Dermis blood vessel endothelial cell (primary cell): ENCODE measurements at regions not wholly inside any gene's neighbourhood (a gene's known extent, or its start where the extent isn't known, plus 50 kb on each side); places are given as distances from the start of the nearest gene placed in this dataset.

Experiments
- DNase-seq: peaks from one replicate; pipeline ENCODE4 v3.0.0; 2010

- no peak for DNase-seq
These were observed 107.3 kb upstream of the ALDH1B1 start for GRCh38 chr9:38285236-38285635.

DNA sequence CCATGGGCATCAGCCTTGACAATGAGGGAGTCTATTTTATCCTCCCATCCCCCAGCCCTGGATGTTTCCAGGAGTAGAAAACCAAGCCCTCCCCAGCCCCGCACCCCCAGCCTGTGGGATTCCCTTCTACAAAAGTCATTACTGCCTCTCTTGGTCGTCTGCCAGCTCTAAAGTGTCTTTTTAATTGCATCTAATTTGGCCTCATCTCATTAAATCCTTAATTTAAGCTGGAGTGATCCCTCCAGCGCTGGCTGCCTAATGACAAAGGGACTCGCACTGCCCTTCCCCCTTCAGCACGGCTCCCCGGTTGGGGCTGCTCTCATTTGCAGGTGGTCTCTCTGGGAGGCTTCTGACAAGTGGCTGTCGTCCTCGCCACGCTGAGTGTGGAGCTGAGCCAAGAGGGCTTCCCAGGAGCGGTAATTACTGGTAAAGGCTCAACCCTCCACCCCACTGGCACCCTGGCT lies 107.9 kb upstream of the ALDH1B1 start:
- DNase-seq = no peak

DNA sequence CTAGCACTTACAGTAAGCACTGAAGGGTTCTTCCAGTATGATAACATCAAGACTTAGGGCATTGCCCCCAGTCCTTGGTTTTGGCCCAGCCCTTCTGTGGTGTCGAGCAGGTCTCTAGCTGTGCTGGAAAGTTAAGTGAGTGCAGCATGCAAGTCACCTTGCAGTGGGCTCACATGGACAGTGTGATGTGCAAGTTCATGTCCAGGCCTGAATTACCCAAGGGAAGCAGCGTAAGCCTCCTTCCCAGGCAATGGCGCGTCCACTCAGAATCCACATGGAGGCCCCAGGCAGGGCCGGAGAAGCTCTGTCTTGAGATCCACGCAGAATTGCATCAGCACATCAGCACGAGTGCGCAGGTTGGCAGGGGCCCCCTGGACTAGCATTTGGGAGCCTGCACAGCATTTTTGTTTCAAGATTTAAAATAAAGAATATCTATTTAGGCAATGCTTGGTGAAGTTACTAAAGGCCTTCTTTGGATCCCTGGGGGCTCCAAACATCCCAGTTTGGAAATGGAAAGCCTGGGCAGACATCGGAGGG lies 108.4 kb upstream of the ALDH1B1 start:
- DNase-seq = no peak

DNA sequence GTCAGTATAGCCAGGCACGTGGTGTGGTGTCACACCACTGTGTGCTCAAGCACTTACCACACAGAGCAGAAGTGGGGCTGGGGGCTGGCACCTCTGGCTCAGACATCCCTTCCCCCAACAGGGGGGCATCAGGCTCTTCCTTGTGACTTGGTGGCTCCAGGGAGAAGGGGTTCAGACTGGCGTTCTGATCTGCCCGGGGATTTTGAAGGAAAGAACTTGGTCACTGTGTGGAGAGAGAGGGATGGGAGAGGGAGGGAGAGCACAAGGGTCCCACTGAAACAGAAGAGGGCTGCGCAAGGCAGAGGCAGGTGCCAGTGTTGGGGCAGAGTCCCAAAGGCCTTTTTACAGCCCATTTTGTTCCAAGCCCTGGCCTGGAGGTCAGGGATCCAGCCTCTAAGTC lies 109.7 kb upstream of the ALDH1B1 start:
- DNase-seq = no peak

- DNase-seq = no peak
These were observed 110.6 kb upstream of the ALDH1B1 start for GRCh38 chr9:38281917-38282316.

- no peak for DNase-seq
These were observed 111.3 kb upstream of the ALDH1B1 start for GRCh38 chr9:38281196-38281595.

DNA sequence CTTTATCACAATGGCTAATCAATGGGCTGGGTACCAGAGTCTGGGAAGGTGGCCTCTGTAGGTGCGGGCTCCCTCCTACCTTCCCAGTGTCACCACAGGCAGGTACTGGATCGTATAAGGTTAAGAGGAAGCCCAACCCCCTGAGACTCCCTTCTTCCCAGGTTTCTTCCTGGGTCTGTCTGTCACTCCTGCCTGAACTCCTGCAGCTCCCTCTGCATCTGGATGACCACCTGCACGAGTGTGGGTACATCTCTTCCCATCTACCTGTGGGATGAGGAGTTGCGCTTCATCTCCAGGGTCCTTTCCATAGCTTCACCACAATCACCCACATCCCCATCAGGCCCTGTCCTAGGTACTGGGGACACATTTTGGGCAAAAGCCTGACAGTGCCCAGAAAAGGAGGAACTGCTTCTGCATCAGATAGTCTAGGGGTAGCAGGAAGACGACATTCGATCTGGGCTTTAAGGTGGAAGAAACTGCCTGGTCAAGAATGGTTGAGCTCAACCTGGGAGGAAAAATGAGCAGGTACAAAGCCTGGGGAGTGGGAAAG lies 112.2 kb upstream of the ALDH1B1 start:
- DNase-seq = no peak

DNA sequence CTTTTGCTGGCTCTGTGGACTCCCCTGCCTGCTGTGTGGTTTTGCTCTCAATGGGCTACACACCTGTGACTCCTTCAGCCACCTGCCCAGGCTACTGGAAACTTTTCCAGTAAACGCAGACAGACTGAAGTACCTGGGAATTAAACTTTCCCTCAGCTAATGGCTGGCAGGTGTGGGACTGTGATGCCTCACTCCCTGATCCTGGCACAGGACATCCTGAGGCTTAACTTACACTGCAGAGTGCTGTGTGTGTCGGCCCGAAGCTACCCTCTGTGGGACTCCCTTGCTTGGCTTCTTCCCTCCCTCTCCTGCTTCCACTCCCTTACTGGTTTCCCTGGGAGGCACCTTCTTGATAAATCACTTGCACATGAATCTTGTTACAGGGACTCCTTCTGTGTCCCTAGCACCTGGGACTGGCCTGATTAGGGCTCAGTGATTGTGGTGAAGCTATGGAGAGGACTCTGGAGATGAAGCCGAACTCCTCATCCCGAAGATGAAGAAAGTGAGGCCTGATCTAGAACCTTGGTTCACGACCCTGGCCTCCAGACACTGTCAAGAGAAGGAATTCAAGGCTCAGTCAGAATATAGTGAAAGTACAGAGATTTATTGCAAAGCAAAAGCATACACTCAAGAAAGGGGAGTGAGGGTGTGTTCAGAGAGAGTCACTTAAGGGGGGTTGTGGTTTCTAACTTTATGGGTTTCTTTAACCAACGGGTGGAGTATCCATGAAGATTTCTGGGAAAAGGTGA lies 113.4 kb upstream of the ALDH1B1 start:
- no peak for DNase-seq

- no peak for DNase-seq
These were observed 114.0 kb upstream of the ALDH1B1 start for GRCh38 chr9:38278457-38278856.

DNA sequence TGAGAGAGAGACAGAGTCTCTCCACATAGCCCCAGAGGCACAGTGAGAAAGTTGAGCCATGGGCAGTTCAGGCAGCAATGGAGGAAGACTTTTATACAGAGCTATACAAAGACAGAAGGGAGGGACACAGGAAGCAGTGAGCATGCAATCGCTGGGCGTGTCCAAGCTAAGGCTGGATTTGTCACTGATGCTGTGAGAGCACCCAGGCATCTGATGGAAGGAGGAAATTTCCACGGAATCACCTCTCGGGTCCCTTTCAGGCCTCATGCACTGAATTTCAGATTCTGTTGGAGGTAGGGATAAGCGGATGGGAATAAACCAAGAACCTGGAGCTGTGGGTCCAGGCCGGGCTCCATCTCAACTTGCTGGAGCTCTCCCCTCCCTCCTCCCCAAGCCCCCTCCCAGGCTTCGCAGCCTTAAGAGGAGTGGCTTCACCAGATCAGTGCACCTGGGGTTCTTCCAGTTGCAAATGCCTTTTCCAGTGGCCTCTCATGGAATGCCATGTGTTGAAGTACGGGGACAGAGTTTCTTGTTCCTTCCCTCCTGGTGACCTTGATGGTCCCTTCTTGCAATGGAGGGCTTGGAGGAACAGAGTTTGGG lies 114.8 kb upstream of the ALDH1B1 start:
- DNase-seq = no peak

GRCh38 chr9:38276771-38277439 lies 115.6 kb upstream of the ALDH1B1 start:
- no peak for DNase-seq

DNA sequence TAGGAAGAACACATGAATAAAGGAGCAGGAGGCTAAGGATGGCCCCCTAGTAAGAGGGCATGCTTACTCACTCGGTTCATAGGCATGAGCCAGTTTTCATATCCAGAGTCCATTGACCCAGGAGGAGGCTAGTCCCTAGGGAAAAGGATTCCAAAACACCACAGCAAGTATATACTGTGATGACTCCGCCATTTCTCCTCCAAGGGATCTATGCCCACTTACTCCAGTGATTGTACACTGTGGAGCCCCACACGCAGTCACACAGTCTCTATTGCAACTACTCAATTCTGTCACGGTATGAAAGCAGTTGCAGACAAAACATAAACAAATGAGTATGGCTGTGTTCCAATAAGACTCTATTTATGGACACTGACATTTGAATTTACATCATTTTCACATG lies 117.7 kb upstream of the ALDH1B1 start:
- DNase-seq = no peak

DNA sequence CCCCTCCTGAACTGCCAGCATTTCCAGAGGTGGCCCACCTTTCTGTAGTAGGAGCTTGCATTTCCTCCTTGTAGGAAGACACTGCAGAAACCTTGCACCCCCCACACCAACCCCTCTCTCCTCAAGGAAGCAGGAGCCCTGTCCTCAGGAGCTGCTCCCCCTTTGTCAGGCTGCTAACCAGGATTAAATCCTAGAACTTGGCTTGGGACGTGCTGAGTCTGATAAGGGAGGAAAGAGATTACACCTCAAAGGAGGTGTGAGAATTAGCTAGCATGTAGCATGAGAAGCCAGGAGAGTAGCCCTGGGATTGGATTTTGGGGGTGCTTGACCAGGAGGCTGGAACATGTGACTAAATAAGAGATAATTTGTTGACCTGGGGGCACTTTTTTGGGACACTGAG lies 119.8 kb upstream of the ALDH1B1 start:
- DNase-seq = no peak

- DNase-seq = no peak
These were observed 120.7 kb upstream of the ALDH1B1 start for GRCh38 chr9:38271666-38272241.

GRCh38 chr9:38269775-38270174 lies 122.7 kb upstream of the ALDH1B1 start:
- DNase-seq = no peak

GRCh38 chr9:38263532-38263931 lies 129.0 kb upstream of the ALDH1B1 start:
- DNase-seq = peak; percentile 71

GRCh38 chr9:38259519-38260218 lies 132.8 kb upstream of the ALDH1B1 start:
- DNase-seq = no peak

- no peak for DNase-seq
These were observed 133.4 kb upstream of the ALDH1B1 start for GRCh38 chr9:38259056-38259455.

DNA sequence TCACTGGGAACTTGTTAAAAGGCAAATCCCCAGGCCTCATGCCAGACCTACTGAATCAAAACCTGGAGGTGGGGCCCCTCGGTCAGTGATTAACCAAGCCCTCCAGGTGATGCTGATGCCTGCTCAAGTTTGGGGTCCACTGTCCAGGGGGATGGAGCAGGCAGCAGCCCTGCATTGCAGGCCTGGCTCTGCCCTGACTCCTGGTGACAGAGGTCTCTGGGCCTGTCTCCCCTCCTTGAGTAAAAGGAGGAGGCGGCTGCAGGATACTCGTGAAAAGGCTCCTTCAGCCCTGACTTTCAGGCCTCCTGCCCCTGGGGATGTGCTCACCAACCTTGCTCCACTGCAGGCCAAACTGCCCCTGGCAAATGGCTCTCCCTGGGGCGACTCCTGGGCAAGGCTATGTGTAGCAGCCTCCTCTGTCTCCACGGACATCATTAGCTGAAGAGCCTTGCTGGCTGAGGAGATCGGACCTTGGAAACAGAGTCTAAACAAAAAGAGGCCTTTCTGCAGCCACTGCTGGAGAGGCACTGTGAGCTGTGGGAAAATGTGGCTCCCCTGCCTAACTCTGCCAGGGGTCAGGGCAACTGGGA lies 134.8 kb upstream of the ALDH1B1 start:
- DNase-seq = no peak

DNA sequence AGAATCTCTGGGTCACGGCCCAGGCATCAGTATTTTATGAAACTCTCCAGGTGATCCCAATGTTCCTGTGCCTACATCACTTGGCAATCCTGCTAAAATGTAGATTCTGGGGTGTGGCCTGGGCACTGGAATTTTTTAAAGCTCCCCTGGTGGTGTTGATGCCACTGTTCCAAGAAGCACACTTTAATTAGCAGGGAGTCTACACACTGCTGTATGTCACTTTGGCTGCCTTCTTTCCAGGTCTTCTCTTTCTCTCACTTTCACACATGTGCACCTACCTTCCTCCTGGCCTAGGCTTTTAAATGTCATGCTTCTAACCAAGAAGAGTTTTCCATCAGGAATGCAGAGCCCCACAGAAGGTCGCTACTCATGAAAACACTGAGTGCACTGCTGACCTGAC lies 136.0 kb upstream of the ALDH1B1 start:
- no peak for DNase-seq

DNA sequence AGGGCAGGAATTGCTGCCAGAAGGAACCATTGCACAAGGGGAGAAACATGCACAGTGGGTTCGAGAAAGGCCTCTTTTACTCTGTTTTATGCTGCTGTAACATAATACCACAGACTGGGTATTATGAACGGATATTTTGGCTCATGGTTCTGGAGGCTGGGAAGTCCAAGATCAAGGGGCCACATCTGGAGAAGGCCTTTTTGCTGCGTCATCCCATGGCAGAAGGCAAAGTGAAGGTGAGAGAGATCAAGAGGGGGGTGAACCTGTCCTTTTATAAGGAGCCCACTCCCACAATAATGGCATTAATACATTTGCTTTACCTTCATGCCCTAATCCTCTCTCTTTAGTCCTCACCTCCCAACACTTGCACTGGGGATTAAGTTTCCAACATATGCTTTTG lies 136.9 kb upstream of the ALDH1B1 start:
- DNase-seq = no peak

DNA sequence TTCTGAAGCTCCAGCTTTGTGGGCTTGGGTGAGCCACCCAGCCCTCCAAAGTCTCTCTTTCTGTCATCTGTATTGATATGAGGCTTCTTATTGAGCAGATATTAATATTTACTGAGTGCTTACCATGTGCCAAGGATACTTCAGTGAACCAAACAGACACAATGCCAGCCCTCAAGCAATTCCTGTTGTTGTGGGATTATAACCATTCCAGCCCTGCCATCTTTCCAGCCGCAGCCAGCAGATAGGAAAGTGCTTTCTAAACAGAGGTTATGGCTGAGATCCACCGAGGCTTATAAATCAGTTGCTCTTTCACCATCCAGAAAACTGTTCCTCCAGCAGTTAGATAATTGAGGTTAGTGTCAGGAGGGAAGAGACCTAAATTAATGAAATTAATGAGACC lies 137.7 kb upstream of the ALDH1B1 start:
- DNase-seq = no peak
